Vagina (tissue), 2 donors: ENCODE measurements at regions not wholly inside any gene's neighbourhood (a gene's known extent, or its start where the extent isn't known, plus 50 kb on each side); places are given as distances from the start of the nearest gene placed in this dataset.

Source experiments
- CTCF ChIP-seq, 3 experiments: fragments of 450-650 bp in 2 of 3; fragments of 200-600 bp in 1 of 3; sonication (generic) in 1 of 3; IDR thresholded peaks; one replicate each; pipeline ENCODE4 v1.5.1; 2017 to 2019; ENCODE audit warnings: antibody characterized with exemption in 3 of 3, mild to moderate bottlenecking in 2 of 3, moderate library complexity in 2 of 3
- POLR2A ChIP-seq, 2 donors: fragments of 450-650 bp; IDR thresholded peaks; one replicate each; pipeline ENCODE4 v1.6.1; 2017; ENCODE audit warnings: antibody characterized with exemption in 2 of 2, mild to moderate bottlenecking in 2 of 2, moderate library complexity in 2 of 2
- POLR2AphosphoS5 ChIP-seq, 2 donors: sonication (generic); formaldehyde crosslinking; IDR thresholded peaks; one replicate each; pipeline ENCODE4 v1.9.0; 2017; ENCODE audit warnings: antibody characterized with exemption in 2 of 2, mild to moderate bottlenecking in 2 of 2, low read depth in 1 of 2; ENCODE audit not compliant: insufficient read depth in 1 of 2

GRCh38 chr1:242690849-242691609, 166.5 kb upstream of the PLD5 start:
- TF ChIP-seq CTCF (IDR thresholded peaks at IDR 0.05): no peak
- TF ChIP-seq POLR2A (IDR thresholded peaks at IDR 0.05): no peak
- no peak for TF ChIP-seq POLR2AphosphoS5 (IDR thresholded peaks at IDR 0.05; ENCODE audit: insufficient read depth in 1 of 2, low read depth in 1 of 2)
